GM21515 (cell line): ENCODE measurements at regions not wholly inside any gene's neighbourhood (a gene's known extent, or its start where the extent isn't known, plus 50 kb on each side); places are given as distances from the start of the nearest gene placed in this dataset.

Source experiments
- ATAC-seq: cut with Tn5 transposase; IDR thresholded peaks from one replicate; pipeline ENCODE4 v1.9.1; 2021; ENCODE audit not compliant: unreplicated experiment

DNA sequence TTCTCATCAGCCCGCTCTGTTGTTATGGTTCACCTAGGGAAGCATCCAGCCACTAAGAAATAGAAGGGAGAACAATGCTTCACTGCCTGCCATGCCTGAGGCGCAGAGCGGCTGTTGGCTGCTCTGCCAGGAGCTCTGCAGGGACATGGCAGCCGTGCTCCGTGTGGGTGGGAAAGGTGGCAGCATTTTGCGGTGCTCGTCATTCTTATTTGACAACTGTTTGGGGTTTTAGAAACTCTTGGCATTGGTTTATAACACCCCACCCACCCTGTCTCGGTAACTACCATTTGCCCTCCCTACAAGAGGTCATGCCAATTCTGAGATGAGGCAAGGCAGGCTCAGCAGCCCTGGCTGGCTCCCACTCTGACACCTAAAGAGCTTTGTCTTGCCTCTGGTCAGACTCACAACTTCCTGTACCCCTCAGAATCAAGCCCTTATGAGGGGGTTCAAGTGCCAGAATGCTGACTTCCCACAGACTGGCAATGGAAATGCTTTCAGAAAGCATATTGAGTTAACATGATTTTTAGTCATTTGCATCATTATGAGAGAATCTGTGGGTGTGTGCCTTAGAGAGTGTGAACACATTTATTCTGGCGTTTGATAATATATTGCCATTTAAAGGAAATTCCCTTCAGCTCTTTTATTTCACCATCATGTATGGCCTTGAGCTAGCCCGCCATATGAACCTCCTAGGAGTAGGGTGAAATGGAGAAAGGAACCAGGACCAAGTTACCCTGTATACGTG, 288.0 kb upstream of the ANKRD55 start:
- no peak for ATAC-seq

GRCh38 chr5:56518820-56519219, 285.7 kb upstream of the ANKRD55 start:
- no peak for ATAC-seq

DNA sequence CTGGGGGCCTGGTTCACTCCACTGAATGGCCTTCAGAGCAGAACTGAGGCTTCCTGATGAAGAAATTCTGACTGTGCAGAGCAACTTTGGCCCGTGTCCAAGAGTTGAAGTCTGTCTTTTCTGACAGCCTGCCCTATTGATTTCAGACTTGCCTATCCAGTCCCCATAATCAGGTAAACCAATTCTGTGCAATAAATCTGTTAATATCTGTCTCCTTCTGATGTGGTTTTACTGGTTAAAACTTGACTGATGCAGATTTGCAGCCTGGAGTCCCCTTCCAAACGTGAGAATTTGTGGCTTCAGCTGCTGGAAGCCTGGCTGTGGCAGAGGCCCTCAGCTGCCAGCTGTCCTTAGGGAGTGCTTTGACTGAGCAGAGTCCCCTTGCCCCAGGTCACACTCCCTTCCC, 283.9 kb upstream of the ANKRD55 start:
- ATAC-seq, result no peak

DNA sequence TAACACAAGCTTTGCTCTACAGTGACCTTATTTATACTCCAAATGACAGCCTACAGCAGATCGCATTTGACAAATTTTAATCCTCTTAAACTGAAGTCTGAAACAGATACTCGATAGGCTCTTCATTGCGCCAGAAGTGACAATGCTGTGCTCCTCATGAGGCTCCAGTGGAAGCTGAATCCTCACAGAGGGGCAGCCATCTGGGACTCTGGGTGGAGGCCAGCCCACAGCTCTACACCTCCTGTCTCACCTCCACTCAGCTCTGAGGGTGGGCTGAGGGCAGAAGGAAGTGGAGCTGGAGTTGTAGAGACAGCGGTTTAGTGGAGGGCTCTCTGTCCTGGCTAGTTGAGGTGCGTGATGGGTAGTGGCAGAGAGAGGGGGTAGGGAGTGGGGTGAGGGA, 283.3 kb upstream of the ANKRD55 start:
- no peak for ATAC-seq

GRCh38 chr5:56516035-56516434, 282.9 kb upstream of the ANKRD55 start:
- no peak for ATAC-seq

DNA sequence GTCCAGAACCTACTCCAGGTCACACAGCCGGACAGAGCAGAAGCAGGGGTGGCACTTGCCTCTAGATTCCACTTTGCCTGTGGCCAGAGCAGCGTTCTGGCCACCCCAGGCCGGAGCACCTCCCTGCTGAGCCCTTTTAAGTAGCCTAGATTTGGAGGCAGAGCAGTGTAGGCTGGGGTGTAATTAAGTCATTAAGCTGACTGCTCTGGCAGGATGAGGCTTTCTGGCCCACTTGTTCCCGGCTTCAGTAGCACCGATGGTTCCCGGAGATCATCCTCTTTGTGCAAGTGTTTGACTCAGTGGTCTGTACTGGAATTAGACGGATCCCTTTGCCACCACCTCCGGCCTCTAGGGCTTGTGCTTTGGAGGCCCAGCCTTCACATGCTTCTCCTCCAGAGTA, 281.9 kb upstream of the ANKRD55 start:
- ATAC-seq, result no peak

- ATAC-seq, result no peak
These were observed 281.1 kb upstream of the ANKRD55 start for GRCh38 chr5:56514245-56514644.

DNA sequence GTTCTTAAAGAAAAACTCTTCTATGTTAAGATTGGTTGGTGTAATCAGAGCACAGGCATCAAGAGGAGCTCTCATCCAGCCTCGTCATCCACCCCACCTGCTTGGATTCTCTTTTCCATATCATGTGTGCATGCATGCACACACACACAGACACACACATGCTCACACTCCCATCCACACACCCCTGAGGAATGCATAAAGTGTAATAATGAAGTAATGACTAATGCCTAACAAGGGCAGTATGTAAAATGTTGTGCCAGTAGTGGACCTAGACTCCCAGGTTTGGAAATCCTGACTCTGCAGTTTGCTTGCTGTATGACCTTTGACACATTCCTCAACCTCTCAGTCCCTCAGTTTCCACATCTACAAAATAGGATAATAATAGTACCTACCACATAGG, 280.0 kb upstream of the ANKRD55 start:
- ATAC-seq, result no peak

DNA sequence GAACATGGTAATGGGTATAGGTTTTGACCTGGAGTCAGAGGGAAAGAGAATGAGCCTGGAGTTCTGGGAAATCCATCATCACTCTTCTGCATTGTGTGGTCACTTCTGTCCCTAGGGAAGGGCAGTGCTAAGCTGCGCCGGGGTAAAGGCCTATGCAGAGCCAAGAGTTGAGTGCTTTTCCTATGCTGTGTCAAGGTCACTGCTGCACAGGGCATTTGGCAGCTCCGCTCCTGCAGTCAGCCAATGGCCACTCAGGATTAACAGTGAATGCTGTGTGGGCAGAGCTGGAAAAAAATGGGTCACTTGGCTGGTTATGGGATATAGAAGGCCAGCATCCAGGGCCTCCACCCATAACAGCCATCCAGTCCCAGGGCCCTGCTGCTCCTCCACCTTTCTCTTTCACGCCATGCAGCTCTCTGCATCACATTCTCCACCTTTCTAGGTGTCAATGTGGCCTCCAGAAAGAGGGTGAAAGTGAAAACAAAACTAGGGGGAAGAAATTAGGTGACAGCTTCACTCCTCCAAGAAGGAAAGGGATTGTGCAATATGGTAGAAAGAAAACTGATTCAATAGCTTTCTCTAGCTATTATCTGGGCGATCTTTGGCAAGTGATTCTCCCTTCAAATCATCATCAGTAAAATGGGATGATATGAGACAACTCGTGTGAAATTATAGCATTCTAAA, 279.3 kb upstream of the ANKRD55 start:
- ATAC-seq, result no peak

- no peak for ATAC-seq
These were observed 278.3 kb upstream of the ANKRD55 start for GRCh38 chr5:56511326-56511841.

DNA sequence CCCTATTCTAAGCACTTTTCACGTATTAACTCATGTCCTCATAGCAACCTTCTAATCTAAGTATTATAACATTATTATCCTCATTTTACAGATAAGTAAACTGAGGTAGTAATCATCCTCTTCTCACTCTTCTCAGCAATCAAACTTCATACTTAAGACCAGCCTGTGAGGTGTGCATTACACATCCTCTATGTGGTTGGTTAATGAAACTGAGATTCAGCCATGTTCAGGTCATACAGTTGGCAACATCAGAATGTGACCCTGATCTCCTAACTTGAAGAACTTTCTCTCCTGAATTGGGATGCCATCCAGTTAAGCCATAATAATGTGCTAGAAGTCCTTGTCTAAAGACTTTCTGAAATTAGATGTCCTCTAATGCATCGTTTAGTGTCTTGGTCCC, 275.1 kb upstream of the ANKRD55 start:
- no peak for ATAC-seq

- ATAC-seq, result no peak
These were observed 274.3 kb upstream of the ANKRD55 start for GRCh38 chr5:56507351-56507930.

DNA sequence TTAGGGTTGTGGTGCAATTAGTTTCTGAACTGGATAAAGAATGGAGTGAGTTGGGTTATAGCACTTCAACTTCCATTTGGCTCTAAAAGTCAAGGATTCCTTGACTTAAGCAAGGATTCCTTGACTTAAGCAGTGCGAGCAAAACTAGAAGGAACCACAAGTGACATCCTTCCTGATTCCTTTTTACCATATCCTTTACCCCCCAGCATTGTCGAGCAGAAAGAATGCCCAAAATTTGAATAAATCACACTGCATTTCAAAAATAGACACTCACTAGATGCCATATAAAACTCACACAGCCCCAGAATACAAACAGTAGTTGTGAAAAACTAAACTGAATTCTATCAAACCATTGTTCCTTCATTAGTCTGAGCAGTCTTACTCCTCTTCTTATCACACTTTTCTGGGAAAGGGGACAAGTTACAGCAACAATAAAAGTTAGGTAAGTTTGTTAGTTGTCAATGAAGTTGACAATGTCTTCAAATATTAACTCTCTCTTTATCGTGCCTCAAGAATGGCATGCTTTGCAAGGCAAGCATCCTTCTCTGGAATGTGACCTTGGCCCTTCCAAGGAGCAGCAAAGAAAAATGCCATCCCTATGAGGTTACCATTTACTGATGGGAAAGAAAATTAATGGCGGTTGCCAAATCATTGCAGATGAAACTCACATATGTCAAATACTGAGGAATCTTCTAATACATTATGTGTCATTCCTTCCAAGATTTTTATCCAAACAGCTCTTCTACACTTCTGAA, 273.3 kb upstream of the ANKRD55 start:
- no peak for ATAC-seq

DNA sequence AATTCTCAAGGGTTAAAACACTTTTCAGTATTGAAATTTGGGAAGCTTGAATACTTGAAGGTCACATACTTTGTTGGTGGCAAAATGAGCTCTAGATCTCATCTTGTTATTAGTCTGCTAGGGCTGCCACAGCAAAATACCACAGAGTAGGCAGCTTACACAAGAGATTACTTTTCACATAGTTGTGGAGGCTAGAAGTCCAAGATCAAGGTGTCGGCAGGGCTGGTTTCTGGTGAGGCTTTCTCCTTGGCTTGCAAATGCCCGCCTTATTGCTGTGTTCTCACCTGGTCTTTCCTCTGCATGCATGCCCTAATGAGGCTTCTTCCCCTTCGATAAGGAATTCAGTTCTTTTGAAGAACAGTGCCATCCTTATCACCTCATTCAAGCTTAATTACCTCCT, 270.8 kb upstream of the ANKRD55 start:
- ATAC-seq, result no peak

GRCh38 chr5:56501781-56502557, 268.8 kb upstream of the ANKRD55 start:
- no peak for ATAC-seq

GRCh38 chr5:56499901-56500300, 266.8 kb upstream of the ANKRD55 start:
- no peak for ATAC-seq

DNA sequence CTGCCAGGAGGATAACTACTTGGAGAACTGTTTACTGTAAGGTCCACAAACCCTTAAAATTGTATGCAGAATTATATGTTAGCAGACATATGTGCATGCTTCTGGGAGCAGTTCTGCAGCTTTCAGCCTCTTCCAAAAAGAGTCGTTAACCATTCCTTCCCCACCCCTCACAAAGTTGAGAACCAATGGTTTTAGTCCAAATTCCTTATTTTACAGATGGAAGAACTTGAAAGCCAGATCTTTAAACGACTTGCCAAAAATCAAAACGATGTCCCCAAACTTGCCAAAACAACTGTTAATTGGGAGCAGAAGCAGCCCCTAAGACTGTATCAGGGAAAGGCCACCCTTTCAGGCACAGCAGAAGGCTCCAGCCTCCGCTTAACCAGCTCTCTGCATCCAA, 266.4 kb upstream of the ANKRD55 start:
- ATAC-seq, result no peak

DNA sequence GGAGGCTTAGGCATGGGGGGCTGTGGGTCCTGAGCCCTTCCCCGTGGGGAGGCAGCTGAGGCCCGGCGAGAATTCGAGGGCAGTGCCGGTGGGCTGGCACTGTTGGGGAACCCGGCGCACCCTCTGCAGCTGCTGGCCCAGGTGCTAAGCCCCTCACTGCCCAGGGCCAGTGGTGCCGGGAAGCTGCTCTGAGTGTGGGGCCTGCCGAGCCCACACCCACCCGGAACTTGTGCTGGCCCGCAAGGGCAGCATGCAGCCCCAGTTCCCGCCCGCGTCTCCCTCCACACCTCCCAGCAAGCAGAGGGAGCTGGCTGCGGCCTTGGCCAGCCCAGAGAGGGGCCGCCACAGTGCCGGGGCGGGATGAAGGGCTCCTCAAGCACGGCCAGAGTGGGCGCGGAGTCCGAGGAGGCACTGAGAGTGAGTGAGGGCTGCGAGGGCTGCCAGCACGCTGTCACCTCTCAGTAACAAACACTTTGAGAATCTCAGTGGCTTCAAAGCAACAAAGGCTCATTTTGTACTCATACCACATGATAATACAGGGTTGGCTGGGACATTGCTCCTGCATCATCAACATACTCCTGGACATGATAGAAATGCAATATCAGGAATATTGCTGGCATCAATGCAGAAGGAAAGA, 265.7 kb upstream of the ANKRD55 start:
- no peak for ATAC-seq

DNA sequence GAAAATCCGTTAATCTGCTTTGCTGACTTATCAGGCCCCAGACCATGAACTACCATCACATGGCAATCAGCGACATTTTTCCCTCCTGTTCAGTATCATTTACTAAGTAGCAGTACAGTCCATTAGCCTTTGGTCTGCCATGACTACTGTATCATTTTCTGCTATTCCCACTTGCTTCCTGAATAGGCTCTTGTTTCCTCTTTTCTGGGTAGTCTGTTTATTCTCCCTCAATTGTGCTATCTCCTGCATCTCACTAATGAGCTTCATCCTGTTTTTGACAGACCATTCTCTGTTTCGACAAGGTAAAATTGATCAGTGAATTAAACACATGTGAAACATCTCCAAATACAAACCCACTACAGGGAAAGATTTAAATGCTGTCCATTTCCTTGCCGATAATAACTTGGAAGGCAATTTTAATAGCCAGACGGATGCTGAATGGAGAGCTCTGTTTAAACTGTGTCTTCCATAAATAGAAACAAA, 263.5 kb upstream of the ANKRD55 start:
- ATAC-seq, result no peak

GRCh38 chr5:56494300-56494731, 261.2 kb upstream of the ANKRD55 start:
- ATAC-seq, result no peak
